ENCODE measurements at regions not wholly inside any gene's neighbourhood (a gene's known extent, or its start where the extent isn't known, plus 50 kb on each side); places are given as distances from the start of the nearest gene placed in this dataset.

GRCh38 chr4:137749466-137749865 is 217.2 kb upstream of the PCDH18 start:
- Histone ChIP-seq H3K4me1 (ENCODE audit: control insufficient read depth, insufficient read depth, low read length) (no peaks in the 10 kb centered on the region), H3K9me3 (ENCODE audit: control insufficient read depth, insufficient read depth, low read depth, low read length) (no peaks in the 10 kb centered on the region), H3K36me3 (ENCODE audit: control insufficient read depth, insufficient read depth, low read length) (no peaks in the 10 kb centered on the region), H3K27me3 (ENCODE audit: control insufficient read depth, insufficient read depth, low read length) (no peaks in the 10 kb centered on the region), H3K4me3 (ENCODE audit: low read depth in 2 of 2, low read length in 2 of 2) (no peak overlapping the region), H3K27ac (ENCODE audit: low read length) (no peak overlapping the region)
- TF ChIP-seq SIN3A (IDR thresholded peaks at IDR 0.05; ENCODE audit: borderline replicate concordance, insufficient read depth, low read depth, low read length), result no peak
- TF ChIP-seq TCF7L2 (IDR thresholded peaks at IDR 0.05; ENCODE audit: low read depth, low read length), result no peak
- TF ChIP-seq CTCF (IDR thresholded peaks at IDR 0.05), result no peak
- no peak for TF ChIP-seq POLR2AphosphoS5 (IDR thresholded peaks at IDR 0.05; ENCODE audit: low read depth, low read length)
- TF ChIP-seq REST (IDR thresholded peaks at IDR 0.05; ENCODE audit: insufficient read depth in 1 of 2, low read depth in 2 of 2, low read length in 1 of 2), result no peak
- CTCF ChIA-PET, result no interaction called here
- no peak for ATAC-seq
- no peak for DNase-seq (ENCODE audit: low read depth, low spot score)
- intact Hi-C loops (cut with micrococcal nuclease; ENCODE audit: unreplicated experiment) (no loop called here), in situ Hi-C loops (cut with HindIII; ENCODE audit: low pct_unique_long_range_greater_than_20kb, low sequenced_read_pairs) (no loop called here)
- POLR2A ChIA-PET, result no interaction called here
- BruUV-seq (replicated peaks), result no TSS peak

GRCh38 chr4:137748616-137749015 is 216.3 kb upstream of the PCDH18 start:
- Histone ChIP-seq H3K9me3 (ENCODE audit: control insufficient read depth, insufficient read depth, low read depth, low read length) (no peaks in the 10 kb centered on the region), H3K36me3 (ENCODE audit: control insufficient read depth, insufficient read depth, low read length) (no peaks in the 10 kb centered on the region), H3K4me3 (ENCODE audit: low read depth in 2 of 2, low read length in 2 of 2) (no peak overlapping the region), H3K27ac (ENCODE audit: low read length) (no peak overlapping the region), H3K4me1 (ENCODE audit: control insufficient read depth, insufficient read depth, low read length) (no peaks in the 10 kb centered on the region), H3K27me3 (ENCODE audit: control insufficient read depth, insufficient read depth, low read length) (no peaks in the 10 kb centered on the region)
- DNase-seq (ENCODE audit: low read depth, low spot score), result no peak
- ChIA-PET CTCF (no interaction called here), POLR2A (no interaction called here)
- TF ChIP-seq POLR2AphosphoS5 (IDR thresholded peaks at IDR 0.05; ENCODE audit: low read depth, low read length), result no peak
- TF ChIP-seq SIN3A (IDR thresholded peaks at IDR 0.05; ENCODE audit: borderline replicate concordance, insufficient read depth, low read depth, low read length), result no peak
- no peak for TF ChIP-seq REST (IDR thresholded peaks at IDR 0.05; ENCODE audit: insufficient read depth in 1 of 2, low read depth in 2 of 2, low read length in 1 of 2)
- no peak for TF ChIP-seq TCF7L2 (IDR thresholded peaks at IDR 0.05; ENCODE audit: low read depth, low read length)
- intact Hi-C loops (cut with micrococcal nuclease; ENCODE audit: unreplicated experiment) (no loop called here), in situ Hi-C loops (cut with HindIII; ENCODE audit: low pct_unique_long_range_greater_than_20kb, low sequenced_read_pairs) (no loop called here)
- no peak for ATAC-seq
- no TSS peak for BruUV-seq (replicated peaks)

All from Panc1 (cell line).